ENCODE measurements at regions not wholly inside any gene's neighbourhood (a gene's known extent, or its start where the extent isn't known, plus 50 kb on each side); places are given as distances from the start of the nearest gene placed in this dataset.

DNA sequence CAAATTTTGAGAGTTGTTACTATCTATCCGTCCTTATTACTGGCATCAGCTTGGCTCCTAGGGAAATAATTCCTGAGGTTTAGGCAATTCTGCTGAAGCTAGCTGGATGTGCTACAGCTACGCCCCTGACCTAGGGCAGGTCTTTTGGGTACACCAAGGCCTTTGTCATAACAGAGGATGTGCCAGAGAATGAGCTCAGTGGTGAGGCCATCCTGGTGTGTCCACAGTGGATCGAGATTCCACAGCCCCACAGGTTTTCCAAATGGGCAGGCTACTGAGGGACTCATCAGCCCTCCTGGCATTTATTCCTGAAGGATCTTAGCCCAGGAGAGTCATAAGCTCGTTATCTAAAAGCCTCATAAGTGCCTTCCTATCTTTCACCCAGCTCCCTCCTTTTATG lies 475.2 kb upstream of the USP24 start:
- TF ChIP-seq, protein P1, sequence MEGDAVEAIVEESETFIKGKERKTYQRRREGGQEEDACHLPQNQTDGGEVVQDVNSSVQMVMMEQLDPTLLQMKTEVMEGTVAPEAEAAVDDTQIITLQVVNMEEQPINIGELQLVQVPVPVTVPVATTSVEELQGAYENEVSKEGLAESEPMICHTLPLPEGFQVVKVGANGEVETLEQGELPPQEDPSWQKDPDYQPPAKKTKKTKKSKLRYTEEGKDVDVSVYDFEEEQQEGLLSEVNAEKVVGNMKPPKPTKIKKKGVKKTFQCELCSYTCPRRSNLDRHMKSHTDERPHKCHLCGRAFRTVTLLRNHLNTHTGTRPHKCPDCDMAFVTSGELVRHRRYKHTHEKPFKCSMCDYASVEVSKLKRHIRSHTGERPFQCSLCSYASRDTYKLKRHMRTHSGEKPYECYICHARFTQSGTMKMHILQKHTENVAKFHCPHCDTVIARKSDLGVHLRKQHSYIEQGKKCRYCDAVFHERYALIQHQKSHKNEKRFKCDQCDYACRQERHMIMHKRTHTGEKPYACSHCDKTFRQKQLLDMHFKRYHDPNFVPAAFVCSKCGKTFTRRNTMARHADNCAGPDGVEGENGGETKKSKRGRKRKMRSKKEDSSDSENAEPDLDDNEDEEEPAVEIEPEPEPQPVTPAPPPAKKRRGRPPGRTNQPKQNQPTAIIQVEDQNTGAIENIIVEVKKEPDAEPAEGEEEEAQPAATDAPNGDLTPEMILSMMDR (IDR thresholded peaks at IDR 0.05; ENCODE audit: borderline replicate concordance, insufficient read depth, low read depth, low read length), result no peak
- H3K4me3 ChIP-seq (ENCODE audit: low read depth, low read length), result no peak overlapping the region

GRCh38 chr1:55689800-55690199 lies 474.6 kb upstream of the USP24 start:
- TF ChIP-seq, protein P1 (IDR thresholded peaks at IDR 0.05; ENCODE audit: borderline replicate concordance, insufficient read depth, low read depth, low read length), result no peak
- H3K4me3 ChIP-seq (ENCODE audit: low read depth, low read length), result no peak overlapping the region

DNA sequence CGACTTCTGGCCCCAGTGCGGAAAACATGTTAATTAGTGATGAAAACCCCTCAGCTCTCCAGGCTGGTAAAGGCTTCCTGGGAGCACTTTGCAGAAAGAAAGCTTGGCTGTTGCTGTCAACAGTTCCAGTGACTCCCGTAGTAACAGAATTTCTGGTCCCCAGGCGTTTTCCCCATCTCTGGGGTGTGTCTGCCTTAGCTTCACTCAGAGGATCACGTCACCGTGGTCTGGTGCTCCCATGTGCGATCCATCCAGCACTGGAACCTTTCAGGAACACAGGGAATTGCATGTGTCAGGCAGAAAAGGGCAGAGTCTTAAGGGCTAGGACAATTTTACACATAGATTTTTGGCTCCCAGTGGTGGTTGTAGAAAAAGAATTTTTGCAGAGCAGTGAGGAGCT lies 470.4 kb upstream of the USP24 start:
- H3K4me3 ChIP-seq (ENCODE audit: low read depth, low read length), result no peak overlapping the region
- TF ChIP-seq, protein P1 (IDR thresholded peaks at IDR 0.05; ENCODE audit: borderline replicate concordance, insufficient read depth, low read depth, low read length), result no peak

DNA sequence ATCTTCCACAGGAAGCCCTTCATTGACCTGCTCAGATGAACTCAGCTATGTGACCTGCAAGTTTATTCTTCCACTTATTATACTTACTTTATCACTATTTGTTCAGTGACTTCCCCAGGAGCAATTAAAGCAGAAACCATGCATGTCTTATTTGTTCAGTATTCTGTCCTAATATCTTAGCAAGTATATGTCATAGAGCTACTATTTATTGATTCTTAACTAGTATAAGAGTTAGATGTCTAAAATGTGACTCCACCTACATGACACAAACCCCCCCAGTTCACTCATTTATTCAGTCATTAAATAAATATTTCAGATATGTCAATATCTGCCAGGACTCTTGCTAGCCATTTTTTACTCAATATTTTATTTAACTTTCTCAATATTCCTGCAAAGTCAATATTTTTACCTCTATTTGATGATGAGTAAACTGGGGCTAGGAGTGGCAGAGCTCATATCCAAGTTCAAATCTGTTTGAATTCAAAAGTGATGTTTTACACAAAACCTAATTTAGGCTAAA lies 469.0 kb upstream of the USP24 start:
- H3K4me3 ChIP-seq (ENCODE audit: low read depth, low read length), result no peak overlapping the region
- TF ChIP-seq, protein P1 (IDR thresholded peaks at IDR 0.05; ENCODE audit: borderline replicate concordance, insufficient read depth, low read depth, low read length), result no peak

GRCh38 chr1:55682198-55682597 lies 467.0 kb upstream of the USP24 start:
- TF ChIP-seq, protein P1 (IDR thresholded peaks at IDR 0.05; ENCODE audit: borderline replicate concordance, insufficient read depth, low read depth, low read length), result no peak
- H3K4me3 ChIP-seq (ENCODE audit: low read depth, low read length), result no peak overlapping the region

- TF ChIP-seq, protein P1 (IDR thresholded peaks at IDR 0.05; ENCODE audit: borderline replicate concordance, insufficient read depth, low read depth, low read length), result no peak
Measured at GRCh38 chr1:55679971-55680370, 464.8 kb upstream of the USP24 start.

DNA sequence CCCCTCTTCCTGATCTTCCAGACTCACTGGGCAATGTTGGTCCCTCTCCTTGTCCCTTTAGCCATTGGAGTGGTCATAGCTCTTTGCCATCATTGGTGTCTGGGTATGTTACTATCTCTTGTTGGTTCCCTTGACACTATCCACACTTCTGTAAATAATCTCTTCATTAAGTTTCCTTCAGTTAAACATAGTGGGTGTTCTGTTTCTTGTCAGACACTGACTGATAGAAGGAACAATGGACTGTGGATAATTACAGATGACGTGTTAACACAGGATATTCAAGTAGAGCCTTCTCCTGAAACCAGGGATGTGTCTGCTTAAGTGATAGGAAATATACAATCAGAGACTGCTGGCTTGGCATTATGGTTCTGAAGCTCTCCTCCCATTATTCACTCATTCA lies 458.3 kb upstream of the USP24 start:
- H3K4me3 ChIP-seq (ENCODE audit: low read depth, low read length), result no peak overlapping the region
- TF ChIP-seq, protein P1 (IDR thresholded peaks at IDR 0.05; ENCODE audit: borderline replicate concordance, insufficient read depth, low read depth, low read length), result no peak

More at GRCh38 chr1:55679971-55680370, 464.8 kb upstream of the USP24 start:
- H3K4me3 ChIP-seq (ENCODE audit: low read depth, low read length), result no peak overlapping the region

Measured in GM12875 (cell line).